NCI-H526 treated with DMSO at 0.1 percent for 48 hours (cell line): ENCODE measurements at regions not wholly inside any gene's neighbourhood (a gene's known extent, or its start where the extent isn't known, plus 50 kb on each side); places are given as distances from the start of the nearest gene placed in this dataset.

ENCODE experiments used
- DNase-seq: peaks from one replicate; lab custom pipeline; 2025; lab: John Stamatoyannopoulos, UW

GRCh38 chr12:90399357-90399756, 555.6 kb downstream of the CCER1 start:
- DNase-seq: no peak

- no peak for DNase-seq
Observed at GRCh38 chr12:90398285-90398836, 556.6 kb downstream of the CCER1 start.

DNA sequence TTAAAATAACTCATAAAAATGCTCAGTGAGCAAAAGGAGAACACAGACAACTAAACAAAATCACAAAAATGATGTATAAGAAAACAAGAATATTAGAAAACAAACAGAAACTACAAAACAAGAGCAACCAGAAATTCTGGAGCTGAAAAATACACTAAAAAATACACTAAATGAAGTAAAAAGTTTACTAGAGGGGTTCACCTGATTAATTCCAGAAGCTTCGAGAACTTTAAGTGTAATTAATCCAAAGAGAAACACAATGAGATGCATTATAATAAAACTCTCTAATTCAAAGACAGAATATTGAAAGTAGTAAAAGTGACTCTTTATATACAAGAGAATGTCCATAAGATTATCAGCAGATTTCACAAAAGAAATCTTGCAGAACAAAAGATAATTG, 558.4 kb downstream of the CCER1 start:
- no peak for DNase-seq

DNA sequence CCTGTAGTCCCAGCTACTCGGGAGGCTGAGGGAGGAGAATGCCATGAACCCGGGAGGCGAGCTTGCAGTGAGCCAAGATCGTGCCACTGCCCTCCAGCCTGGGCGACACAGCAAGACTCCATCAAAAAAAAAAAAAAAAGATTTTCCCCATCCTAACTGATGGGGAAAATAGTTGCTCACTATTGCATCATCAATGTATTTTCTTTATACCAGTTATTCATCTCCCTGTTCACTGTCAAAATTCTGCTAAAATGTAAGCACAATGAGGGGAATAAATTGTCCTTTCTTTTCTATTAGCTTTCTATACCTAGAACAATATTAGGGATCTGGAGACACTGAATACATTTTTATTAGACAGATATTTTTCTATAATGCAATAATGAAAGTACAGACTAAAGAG, 561.3 kb downstream of the CCER1 start:
- no peak for DNase-seq

DNA sequence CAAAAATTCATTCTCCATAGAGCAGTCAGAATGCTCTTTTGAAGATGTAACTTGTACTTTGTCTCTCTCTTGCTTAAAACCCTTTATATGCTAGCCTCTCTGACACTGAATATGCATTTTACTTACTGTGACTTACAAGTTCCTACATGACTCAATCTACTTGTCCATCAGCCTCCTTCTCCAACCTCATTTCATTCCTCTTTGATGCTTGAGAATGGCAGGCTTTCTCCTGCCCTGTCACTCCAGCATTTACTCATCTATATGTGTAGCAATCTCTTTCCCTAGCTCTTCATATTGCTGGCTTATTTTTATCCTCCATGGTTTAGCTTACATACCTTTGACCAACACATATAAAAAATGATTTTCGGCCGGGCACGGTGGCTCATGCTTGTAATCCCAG, 561.9 kb downstream of the CCER1 start:
- no peak for DNase-seq

- DNase-seq: no peak
Observed at GRCh38 chr12:90390947-90391346, 564.0 kb downstream of the CCER1 start.

- DNase-seq: no peak
Observed at GRCh38 chr12:90368081-90368480, 586.9 kb downstream of the CCER1 start.

DNA sequence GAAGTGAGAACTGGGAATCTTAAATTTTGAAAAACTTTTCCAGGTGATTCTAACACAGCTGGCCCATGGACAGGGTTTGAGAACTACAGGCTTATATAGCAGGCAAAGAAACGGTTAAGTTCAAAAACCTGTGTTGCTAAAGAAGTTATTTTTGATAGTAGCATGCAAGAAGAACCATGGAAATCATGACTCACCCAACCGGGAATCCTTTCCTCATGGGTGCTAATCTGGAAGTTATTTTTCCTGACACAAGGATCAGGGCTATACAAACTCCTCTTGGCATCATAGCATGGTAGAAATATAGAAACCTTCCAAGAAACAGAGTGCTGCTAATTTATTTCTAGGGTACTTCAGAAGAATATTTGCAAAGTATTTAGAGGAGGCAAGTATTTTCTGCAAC, 588.7 kb downstream of the CCER1 start:
- no peak for DNase-seq

DNA sequence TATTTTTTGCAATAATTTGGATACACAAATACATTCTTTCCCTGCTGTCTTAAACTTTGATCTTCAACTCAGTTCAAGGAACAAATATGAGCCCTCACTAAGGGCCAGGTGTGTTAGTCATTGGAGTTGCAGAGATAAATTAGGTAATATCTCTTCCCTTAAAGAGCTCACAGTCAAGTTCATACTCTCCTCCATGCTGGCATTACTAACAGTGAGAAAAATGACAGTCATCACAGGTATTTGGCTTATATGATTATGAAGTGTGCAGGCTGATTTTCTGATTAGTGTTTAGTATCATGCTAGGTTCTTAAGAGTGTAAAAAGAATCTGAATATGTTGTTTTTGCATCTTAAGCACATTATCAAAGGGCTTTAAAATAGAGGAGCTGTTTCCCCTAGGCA, 594.7 kb downstream of the CCER1 start:
- DNase-seq: no peak

DNA sequence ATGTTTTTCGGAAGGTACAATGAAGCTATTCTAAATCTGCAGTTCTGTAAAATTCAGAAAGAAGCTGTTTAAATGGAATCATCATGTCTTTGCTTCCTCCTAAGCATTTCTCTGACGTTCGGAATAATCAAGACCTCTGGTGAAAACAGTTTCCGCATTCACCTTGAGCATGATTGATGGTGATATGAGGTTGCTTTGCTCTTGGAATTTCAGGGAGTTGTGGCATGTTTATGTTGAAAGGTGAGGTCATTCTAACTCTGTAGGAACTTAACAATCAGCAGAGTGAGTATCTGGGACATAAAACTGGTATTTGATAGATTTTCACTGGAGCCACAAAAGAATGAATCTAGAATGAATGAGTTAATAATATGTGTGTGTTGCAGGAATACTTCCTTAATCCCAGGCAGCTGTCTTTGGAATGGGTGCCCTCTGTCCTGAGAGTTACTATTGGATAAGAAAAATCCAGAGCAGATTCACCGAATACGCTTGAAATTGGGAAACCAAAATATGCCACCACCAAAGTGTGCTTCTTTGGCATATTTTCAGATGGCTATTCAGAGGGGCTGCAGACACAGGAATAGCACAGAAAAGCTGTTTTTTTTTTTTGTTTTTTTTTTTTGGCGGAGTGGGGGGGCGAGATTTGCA, 599.1 kb downstream of the CCER1 start:
- no peak for DNase-seq

- no peak for DNase-seq
Observed at GRCh38 chr12:90343966-90344365, 611.0 kb downstream of the CCER1 start.

DNA sequence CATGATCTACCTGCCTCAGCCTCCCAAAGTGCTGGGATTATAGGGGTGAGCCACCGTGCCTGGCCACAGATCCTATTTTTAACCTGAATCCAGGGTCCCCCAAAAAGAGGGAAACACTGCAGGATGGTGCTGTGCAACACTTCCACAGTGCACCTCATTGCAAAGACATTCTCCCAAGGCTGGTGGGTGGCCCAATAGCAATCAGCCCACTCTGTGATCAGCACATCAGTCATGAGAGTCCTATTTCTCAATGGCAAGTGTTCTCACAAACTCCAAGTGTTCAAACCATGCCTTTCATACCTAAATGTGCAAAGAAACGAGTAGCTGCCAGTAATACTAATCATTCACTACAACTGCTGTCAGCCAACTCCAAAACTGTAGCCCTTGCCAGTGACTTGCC, 612.9 kb downstream of the CCER1 start:
- no peak for DNase-seq

DNA sequence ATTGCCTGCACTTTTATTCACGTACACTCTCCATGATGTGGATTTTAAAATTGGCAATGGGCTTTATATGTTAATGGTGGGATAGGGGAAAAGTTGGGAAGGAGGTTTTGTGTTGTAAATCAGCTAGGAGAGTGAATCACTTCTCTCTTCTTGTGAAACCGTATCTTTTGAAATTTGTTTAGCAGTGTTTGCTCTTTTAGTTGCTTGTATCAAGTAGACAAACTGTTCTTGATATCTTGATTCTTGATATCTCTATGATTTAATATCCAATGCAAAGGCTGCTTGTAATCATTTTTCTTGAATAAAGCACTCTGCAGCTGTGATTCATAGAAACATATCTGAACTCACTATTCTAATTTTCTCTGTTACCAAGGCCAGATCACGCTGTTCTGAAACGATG, 615.1 kb downstream of the CCER1 start:
- DNase-seq: no peak

- no peak for DNase-seq
Observed at GRCh38 chr12:90338365-90338764, 616.6 kb downstream of the CCER1 start.

DNA sequence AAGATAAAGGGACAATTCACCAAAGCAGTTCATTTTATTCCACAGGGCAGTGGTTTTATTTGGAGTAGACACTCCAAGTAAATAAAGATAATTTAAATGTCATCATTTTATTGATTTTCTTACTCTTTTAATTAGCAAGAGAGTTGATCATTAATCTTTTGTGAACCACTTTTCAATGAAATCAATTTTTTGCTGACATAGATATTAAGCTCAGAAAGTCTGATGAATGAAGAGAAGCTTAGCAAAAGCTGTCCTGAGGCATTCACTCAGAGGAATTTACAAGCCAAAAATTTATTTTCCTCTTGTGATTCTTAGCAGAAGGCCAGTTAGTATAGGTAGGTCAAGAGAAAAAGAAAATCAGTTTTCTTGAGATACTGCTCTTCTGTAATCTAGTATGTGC, 618.0 kb downstream of the CCER1 start:
- no peak for DNase-seq

DNA sequence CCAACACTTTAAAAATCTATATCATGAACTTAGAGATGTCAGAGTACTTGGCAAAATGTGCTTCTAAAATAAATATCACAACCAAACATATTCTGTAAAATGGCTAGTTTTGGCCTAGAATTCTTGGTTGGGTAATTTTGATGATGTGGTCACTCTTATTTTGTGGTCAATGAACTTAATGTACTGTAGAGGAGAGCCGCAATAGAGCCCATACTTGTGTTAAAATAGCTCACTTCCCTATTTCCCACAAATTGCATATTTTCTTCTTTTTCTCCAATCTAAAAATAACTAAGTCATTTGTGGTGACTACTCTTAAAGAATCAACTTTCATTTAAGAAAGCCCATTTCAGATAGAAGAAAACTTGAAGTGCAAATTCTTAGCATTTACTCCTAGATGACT, 619.4 kb downstream of the CCER1 start:
- no peak for DNase-seq

GRCh38 chr12:90333939-90334338, 621.0 kb downstream of the CCER1 start:
- DNase-seq: no peak

- no peak for DNase-seq
Observed at GRCh38 chr12:90333424-90333823, 621.6 kb downstream of the CCER1 start.

- DNase-seq: no peak
Observed at GRCh38 chr12:90331821-90332220, 623.2 kb downstream of the CCER1 start.

GRCh38 chr12:90331262-90331661, 622.6 kb upstream of the ATP2B1 start:
- DNase-seq: no peak

- no peak for DNase-seq
Observed at GRCh38 chr12:90327793-90328743, 619.4 kb upstream of the ATP2B1 start.

DNA sequence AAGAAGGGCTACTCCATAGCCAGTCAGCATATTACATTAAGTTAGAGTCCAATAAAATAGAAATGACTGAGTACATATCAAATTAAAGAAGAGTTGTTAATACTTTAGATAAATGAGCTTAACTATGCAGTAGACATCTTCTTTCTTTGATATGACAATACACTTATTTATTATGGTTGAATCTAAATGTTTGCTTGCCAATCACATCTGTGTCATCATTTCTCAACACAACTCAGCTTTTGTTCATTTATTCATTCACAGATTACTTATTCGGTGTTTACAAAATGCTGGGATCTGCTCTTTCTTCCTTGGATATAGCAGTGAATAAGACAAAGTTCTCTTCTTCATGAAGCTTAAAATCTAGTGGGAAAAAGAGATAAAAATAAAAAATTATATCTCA, 614.6 kb upstream of the ATP2B1 start:
- DNase-seq: no peak

- no peak for DNase-seq
Observed at GRCh38 chr12:90322006-90322405, 613.4 kb upstream of the ATP2B1 start.
